Activated CD4-positive, alpha-beta memory T cell treated with anti-CD3 and anti-CD28 coated beads for 36 hours (primary cell): ENCODE measurements at regions not wholly inside any gene's neighbourhood (a gene's known extent, or its start where the extent isn't known, plus 50 kb on each side); places are given as distances from the start of the nearest gene placed in this dataset.

Experiments
- CTCF ChIA-PET: fragments of 350-600 bp; sonication (Branson Sonifier 250); formaldehyde crosslinking; loops from one replicate; lab custom pipeline; 2021; ENCODE audit warnings: antibody characterized with exemption, inconsistent platforms; lab: Charles Lee
- POLR2A ChIA-PET: fragments of 350-600 bp; sonication (Branson Sonifier 250); formaldehyde crosslinking; loops from one replicate; lab custom pipeline; 2021; ENCODE audit warnings: antibody characterized with exemption; lab: Charles Lee
- DNase-seq: peaks from one replicate; pipeline ENCODE4 v3.0.0-alpha.2; 2020
- H3K27ac Mint-ChIP-seq: one replicate; pipeline ENCODE4 v1.8.0; 2021; ENCODE audit warnings: mixed read lengths
- H3K27me3 Mint-ChIP-seq: one replicate; pipeline ENCODE4 v1.8.0; 2021; ENCODE audit warnings: mixed read lengths
- H3K36me3 Mint-ChIP-seq: one replicate; pipeline ENCODE4 v1.8.0; 2021; ENCODE audit warnings: mixed read lengths
- H3K4me1 Mint-ChIP-seq: one replicate; pipeline ENCODE4 v1.8.0; 2021; ENCODE audit warnings: low read depth, mixed read lengths
- H3K4me3 Mint-ChIP-seq: one replicate; pipeline ENCODE4 v1.8.0; 2021; ENCODE audit warnings: mild to moderate bottlenecking, mixed read lengths
- H3K9me3 Mint-ChIP-seq: one replicate; pipeline ENCODE4 v1.8.0; 2021; ENCODE audit warnings: mixed read lengths
- intact Hi-C: fragments of 100-400 bp; cut with micrococcal nuclease; formaldehyde crosslinking; loops from one replicate; pipeline ENCODE4 v1.15.1; 2023

DNA sequence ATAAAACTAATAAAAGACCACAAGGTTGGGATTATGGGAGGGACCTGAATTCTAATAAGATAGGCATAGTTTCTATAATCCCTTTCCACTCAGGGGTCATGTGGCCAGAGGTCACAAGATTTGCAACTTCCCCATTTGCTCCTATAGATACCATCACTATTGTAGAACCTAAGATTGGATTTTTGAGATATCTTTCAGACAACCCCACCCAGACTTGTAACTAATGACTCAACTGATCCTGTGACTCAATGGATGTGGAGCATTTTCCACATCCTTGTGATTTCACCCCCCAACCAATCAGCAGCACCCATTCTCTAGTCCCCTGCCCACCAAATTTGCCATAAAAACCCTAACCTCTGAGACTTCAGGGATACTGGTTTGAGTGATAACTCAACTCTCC is 51.9 kb upstream of the PIK3AP1 start:
- no peak for DNase-seq
- Mint-ChIP-seq H3K9me3 (peaks cover 7% of the 10 kb centered on the region), H3K4me3 (no peak overlapping the region), H3K4me1 (no peaks in the 10 kb centered on the region), H3K36me3 (no peaks in the 10 kb centered on the region), H3K27ac (no peak overlapping the region), H3K27me3 (peaks cover 2% of the 10 kb centered on the region)
- intact Hi-C loops, result no loop called here
- CTCF ChIA-PET, result no interaction called here
- POLR2A ChIA-PET, result no interaction called here

DNA sequence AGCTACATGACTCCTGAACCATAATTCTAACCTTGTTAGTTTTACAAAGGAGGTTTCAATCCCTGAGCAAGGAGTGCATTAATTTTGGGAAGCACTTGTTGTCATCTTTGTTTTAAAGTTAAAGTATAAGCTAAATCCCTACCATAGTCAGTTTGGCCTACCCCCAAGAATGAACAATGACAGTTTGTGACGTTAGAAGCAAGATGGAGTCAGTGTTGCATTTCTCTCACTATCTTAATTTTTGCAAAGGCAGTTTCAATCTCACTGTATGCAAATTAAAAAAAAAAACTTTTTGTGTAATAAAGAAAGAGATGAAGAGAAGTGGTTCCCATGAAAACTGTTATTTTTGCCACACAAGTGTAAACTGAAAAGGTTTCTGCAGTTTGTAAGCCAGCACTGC is 50.7 kb upstream of the PIK3AP1 start:
- Mint-ChIP-seq H3K9me3 (peaks cover 7% of the 10 kb centered on the region), H3K27ac (no peak overlapping the region), H3K36me3 (no peaks in the 10 kb centered on the region), H3K27me3 (peaks cover 2% of the 10 kb centered on the region), H3K4me1 (no peaks in the 10 kb centered on the region), H3K4me3 (no peak overlapping the region)
- intact Hi-C loops, result no loop called here
- CTCF ChIA-PET, result interaction anchor here (1.3 kb wide), 1 partner anchor 400 kb away, joined by 3 read pairs; no protein-coding TSS in a partner anchor
- no peak for DNase-seq
- POLR2A ChIA-PET, result no interaction called here
